Peyer's patch (tissue), 4 donors: ENCODE measurements at regions not wholly inside any gene's neighbourhood (a gene's known extent, or its start where the extent isn't known, plus 50 kb on each side); places are given as distances from the start of the nearest gene placed in this dataset.

Source experiments
- POLR2A ChIP-seq, 2 donors: fragments of 450-650 bp; IDR thresholded peaks; one replicate each; pipeline ENCODE4 v1.5.1; 2017; ENCODE audit warnings: antibody characterized with exemption in 2 of 2, mild to moderate bottlenecking in 2 of 2, moderate library complexity in 2 of 2
- TF ChIP-seq, protein P1 (sequence below), 6 experiments: fragments of 450-650 bp in 4 of 6; fragments of 200-600 bp in 2 of 6; sonication (generic) in 1 of 6; IDR thresholded peaks; one replicate each; pipeline ENCODE4 v1.5.1; 2017 to 2019; ENCODE audit warnings: antibody characterized with exemption in 6 of 6, mild to moderate bottlenecking in 3 of 6, moderate library complexity in 1 of 6

DNA sequence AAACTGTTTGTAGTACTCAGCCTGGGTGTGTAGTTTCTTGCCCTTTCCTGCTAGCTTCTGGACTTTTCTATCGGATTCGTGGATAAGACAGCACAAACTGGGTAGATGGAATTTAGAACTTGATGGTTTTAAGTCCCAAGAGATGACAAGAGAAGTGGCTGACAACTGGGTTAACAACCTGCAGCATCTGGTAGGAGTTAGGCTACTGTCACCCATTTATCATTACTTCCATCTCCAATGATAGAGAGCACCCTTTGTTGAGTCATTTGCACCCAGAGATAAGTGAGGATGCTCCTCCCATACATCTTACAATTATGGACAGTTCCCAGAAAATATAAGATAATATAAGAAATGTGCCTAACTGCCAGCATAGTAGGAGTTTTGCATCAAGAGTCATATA is 50.2 kb upstream of the FLRT2 start:
- TF ChIP-seq, protein P1, sequence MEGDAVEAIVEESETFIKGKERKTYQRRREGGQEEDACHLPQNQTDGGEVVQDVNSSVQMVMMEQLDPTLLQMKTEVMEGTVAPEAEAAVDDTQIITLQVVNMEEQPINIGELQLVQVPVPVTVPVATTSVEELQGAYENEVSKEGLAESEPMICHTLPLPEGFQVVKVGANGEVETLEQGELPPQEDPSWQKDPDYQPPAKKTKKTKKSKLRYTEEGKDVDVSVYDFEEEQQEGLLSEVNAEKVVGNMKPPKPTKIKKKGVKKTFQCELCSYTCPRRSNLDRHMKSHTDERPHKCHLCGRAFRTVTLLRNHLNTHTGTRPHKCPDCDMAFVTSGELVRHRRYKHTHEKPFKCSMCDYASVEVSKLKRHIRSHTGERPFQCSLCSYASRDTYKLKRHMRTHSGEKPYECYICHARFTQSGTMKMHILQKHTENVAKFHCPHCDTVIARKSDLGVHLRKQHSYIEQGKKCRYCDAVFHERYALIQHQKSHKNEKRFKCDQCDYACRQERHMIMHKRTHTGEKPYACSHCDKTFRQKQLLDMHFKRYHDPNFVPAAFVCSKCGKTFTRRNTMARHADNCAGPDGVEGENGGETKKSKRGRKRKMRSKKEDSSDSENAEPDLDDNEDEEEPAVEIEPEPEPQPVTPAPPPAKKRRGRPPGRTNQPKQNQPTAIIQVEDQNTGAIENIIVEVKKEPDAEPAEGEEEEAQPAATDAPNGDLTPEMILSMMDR (IDR thresholded peaks at IDR 0.05) = no peak
- TF ChIP-seq POLR2A (IDR thresholded peaks at IDR 0.05) = no peak
